GM21717 (cell line): ENCODE measurements at regions not wholly inside any gene's neighbourhood (a gene's known extent, or its start where the extent isn't known, plus 50 kb on each side); places are given as distances from the start of the nearest gene placed in this dataset.

Experiments used
- ATAC-seq: cut with Tn5 transposase; IDR thresholded peaks from one replicate; pipeline ENCODE4 v1.9.1; 2021; ENCODE audit warnings: mild to moderate bottlenecking, moderate library complexity; ENCODE audit not compliant: unreplicated experiment

- ATAC-seq: no peak
Measured at GRCh38 chr18:68532328-68532885, 182.5 kb downstream of the TMX3 start.

DNA sequence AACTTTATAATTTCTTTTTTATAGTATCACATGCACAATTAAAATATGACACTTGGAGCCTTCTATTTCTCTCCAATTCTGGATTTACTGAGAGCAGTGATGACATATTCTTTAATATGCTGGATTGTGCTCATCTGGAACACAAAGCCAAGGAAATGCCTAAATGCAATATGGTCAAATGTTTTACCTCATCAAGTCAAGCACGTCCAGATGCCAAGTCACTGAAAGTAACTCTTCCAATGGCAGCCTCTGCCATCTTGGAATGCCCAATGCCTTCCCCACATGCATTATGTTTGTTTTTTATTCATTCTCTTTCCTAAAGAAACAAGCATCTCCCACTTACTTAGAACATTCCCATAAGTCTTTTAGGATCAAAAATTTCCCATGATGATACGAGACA, 189.8 kb downstream of the TMX3 start:
- ATAC-seq: no peak

GRCh38 chr18:68520406-68521075, 194.4 kb downstream of the TMX3 start:
- ATAC-seq: no peak

GRCh38 chr18:68519336-68519735, 195.6 kb downstream of the TMX3 start:
- no peak for ATAC-seq

GRCh38 chr18:68509902-68510301, 205.0 kb downstream of the TMX3 start:
- ATAC-seq: no peak

- no peak for ATAC-seq
Measured at GRCh38 chr18:68507781-68508180, 207.1 kb downstream of the TMX3 start.

- ATAC-seq: no peak
Measured at GRCh38 chr18:68505178-68505574, 209.7 kb downstream of the TMX3 start.

GRCh38 chr18:68504441-68505177, 210.3 kb downstream of the TMX3 start:
- no peak for ATAC-seq

DNA sequence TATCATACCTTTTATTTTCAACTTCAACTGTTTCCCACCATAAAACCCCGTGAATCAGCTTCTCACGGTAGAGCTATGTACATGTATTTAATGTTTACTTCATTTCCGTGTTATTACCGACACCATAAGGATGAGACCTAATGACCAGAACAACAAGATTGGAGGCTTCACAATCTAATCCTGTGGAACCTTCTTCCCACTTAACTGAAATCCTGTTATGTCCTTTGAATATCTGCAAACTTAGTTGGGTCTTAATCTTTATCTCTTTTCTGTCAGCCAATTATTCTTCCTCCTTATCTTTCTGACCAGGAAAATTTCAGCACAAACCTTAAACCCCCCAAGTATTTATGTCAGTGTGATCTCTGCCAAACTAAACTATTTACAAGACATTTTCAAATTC, 214.4 kb downstream of the TMX3 start:
- ATAC-seq: no peak

- no peak for ATAC-seq
Measured at GRCh38 chr18:68499141-68499540, 215.8 kb downstream of the TMX3 start.

GRCh38 chr18:68498636-68499035, 216.3 kb downstream of the TMX3 start:
- ATAC-seq: no peak

- ATAC-seq: no peak
Measured at GRCh38 chr18:68498185-68498584, 216.7 kb downstream of the TMX3 start.

- ATAC-seq: no peak
Measured at GRCh38 chr18:68494802-68495581, 219.9 kb downstream of the TMX3 start.

DNA sequence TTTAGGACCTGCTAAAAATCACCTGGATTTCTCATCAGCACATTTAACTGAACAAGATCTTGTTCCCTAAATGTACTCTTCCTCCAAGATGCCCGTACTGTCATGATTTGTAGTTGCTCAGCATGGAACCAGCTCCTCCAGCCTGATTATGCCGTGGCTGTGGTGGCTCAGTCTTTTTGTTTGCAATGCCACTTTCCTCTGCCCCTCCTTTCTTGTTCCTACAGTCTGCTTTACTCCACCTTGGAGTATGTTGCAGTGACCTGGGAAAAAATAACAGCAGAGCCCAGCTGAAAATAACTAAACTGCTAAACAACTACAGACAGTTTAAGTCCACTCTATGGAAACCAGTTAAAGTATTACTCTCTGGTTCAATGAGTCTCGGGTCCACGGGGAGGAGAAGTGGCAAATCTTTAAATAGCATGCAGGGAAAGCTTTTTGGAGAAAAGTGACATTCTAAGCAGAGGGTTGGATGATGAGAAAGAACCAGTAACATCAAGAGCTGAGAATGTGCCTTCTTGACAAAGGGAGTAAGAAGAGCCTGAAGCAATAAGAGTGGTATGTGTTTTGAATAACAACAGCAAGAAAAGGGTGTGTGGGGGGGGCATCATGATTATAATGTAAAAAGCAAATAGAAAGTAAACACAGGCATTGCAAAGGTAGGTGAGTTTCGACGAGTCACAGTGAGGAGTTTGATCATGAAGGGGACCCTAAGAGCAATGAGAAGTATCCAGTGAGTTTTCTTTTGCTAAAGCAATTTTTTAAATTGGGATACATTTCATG, 225.7 kb downstream of the TMX3 start:
- ATAC-seq: no peak

- ATAC-seq: no peak
Measured at GRCh38 chr18:68484241-68484640, 230.7 kb downstream of the TMX3 start.

- ATAC-seq: no peak
Measured at GRCh38 chr18:68482815-68483214, 232.1 kb downstream of the TMX3 start.

DNA sequence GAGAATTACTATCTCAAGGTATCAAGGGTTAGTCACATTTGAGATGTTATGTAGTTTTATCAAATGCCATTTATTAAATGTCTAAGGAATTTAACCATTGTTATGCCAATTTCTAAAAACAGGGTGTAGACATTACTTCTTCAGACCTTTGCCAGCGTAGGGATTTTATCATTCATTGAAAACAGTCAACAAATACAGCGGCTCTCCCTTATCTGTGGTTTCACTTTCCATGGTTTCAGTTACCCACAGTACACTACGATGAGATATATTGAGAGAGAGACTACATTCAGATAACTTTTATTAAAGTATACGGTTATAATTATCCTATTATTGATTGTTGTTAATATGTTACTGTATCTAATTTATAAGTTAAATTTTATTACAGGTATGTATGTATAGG, 234.7 kb downstream of the TMX3 start:
- no peak for ATAC-seq

GRCh38 chr18:68478246-68478645, 236.7 kb downstream of the TMX3 start:
- no peak for ATAC-seq

DNA sequence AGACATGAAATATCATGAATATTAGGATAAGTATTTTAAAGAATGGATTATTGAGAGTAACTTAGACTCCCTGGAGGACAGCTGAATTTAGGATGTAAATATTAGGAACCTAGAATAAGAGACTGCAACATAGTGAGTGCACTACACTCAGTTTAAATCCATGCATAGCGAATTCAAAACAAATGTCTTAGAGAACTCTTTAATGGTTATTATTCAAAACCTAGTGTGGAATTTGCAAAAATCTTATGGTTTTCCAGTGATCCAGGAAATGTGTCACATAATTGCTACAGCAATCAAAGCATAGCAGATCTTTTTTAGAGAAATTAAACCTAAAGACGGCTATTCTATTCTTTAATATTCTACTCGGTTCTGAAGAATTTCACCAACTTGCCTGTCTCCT, 239.0 kb downstream of the TMX3 start:
- no peak for ATAC-seq

DNA sequence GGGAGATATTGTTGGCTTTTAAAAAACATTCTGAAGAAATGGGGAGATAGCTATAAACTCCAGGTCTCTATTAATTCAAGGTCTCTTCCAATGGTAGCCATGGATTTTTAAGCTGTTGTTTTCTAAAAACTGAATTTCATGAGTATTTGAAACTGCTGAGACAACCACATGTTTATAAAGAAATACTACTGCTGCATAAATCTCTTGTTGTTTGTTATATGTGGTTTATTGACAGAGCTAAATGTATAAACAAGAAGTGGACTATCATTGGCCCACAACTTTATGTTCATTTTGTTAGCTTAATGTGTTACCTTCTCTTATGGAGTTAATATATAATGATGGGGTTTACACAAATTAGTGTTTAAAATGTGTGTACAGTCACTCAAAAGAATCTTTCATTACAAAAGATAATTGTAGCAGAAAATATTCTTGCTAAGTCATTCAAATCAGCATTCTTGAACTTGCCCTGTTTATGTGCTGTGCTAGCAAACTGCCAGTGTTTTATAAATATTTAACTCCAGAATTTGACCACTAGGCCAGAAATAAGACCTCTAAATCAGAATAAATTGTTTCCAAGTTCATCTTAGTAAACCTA, 242.1 kb downstream of the TMX3 start:
- no peak for ATAC-seq
